DND-41 (cell line): ENCODE measurements at regions not wholly inside any gene's neighbourhood (a gene's known extent, or its start where the extent isn't known, plus 50 kb on each side); places are given as distances from the start of the nearest gene placed in this dataset.

Experiments used
- CTCF ChIP-seq: IDR thresholded peaks from 2 replicates; pipeline ENCODE4 v1.5.1; 2012; ENCODE audit warnings: borderline replicate concordance, low read length, moderate library complexity, mild to moderate bottlenecking; ENCODE audit not compliant: poor library complexity, severe bottlenecking; ENCODE audit errors: extremely low read depth
- EZH2 ChIP-seq: IDR thresholded peaks from 3 replicates; pipeline ENCODE4 v1.6.1; 2012; ENCODE audit warnings: borderline replicate concordance, low read depth, mild to moderate bottlenecking, moderate library complexity, low read length, inconsistent platforms; ENCODE audit not compliant: severe bottlenecking

GRCh38 chr5:91252916-91253315 lies 130.2 kb downstream of the ARRDC3 start:
- TF ChIP-seq EZH2 (no peak), CTCF (no peak)
